22Rv1 (cell line): ENCODE measurements at regions not wholly inside any gene's neighbourhood (a gene's known extent, or its start where the extent isn't known, plus 50 kb on each side); places are given as distances from the start of the nearest gene placed in this dataset.

Source experiments
- ZFX ChIP-seq: fragments of 450-650 bp; IDR thresholded peaks from 2 replicates; pipeline ENCODE4 v1.6.1; 2017; ENCODE audit warnings: antibody characterized with exemption, borderline replicate concordance
- TF ChIP-seq, protein P1 (sequence below): fragments of 450-650 bp; IDR thresholded peaks from 2 replicates; pipeline ENCODE4 v1.5.1; 2017; ENCODE audit warnings: mild to moderate bottlenecking

DNA sequence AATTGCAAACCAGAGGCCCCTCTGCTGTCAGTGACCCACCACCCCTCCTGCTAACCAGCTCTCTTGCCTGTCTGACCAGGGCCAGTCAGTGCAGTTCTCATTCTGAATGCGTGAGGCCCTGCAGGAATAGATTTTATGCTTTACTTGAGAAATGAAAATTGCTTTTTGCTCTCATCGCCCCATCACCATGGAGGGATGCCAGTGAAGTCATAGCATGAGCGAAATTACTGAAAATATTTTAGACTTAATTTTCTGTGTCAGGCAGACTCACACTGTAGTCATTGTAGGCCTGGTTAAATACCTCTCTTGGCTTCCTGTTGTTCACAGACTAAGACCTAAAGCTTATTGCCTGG lies 490.5 kb upstream of the CDH5 start:
- TF ChIP-seq, protein P1, sequence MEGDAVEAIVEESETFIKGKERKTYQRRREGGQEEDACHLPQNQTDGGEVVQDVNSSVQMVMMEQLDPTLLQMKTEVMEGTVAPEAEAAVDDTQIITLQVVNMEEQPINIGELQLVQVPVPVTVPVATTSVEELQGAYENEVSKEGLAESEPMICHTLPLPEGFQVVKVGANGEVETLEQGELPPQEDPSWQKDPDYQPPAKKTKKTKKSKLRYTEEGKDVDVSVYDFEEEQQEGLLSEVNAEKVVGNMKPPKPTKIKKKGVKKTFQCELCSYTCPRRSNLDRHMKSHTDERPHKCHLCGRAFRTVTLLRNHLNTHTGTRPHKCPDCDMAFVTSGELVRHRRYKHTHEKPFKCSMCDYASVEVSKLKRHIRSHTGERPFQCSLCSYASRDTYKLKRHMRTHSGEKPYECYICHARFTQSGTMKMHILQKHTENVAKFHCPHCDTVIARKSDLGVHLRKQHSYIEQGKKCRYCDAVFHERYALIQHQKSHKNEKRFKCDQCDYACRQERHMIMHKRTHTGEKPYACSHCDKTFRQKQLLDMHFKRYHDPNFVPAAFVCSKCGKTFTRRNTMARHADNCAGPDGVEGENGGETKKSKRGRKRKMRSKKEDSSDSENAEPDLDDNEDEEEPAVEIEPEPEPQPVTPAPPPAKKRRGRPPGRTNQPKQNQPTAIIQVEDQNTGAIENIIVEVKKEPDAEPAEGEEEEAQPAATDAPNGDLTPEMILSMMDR, result no peak
- no peak for TF ChIP-seq ZFX
